SH-SY5Y (cell line): ENCODE measurements at regions not wholly inside any gene's neighbourhood (a gene's known extent, or its start where the extent isn't known, plus 50 kb on each side); places are given as distances from the start of the nearest gene placed in this dataset.

Experiments used
- GATA2 ChIP-seq: IDR thresholded peaks from 2 replicates; pipeline ENCODE4 v1.6.1; 2011; ENCODE audit warnings: mild to moderate bottlenecking, low read depth, low read length
- GATA3 ChIP-seq: IDR thresholded peaks from 2 replicates; pipeline ENCODE4 v1.6.1; 2011; ENCODE audit warnings: low read depth, mild to moderate bottlenecking, low read length, moderate library complexity

- TF ChIP-seq GATA3 (no peak), GATA2 (no peak)
Observed at GRCh38 chr20:5410470-5410869, 93.7 kb upstream of the PROKR2 start.
